ENCODE measurements at regions not wholly inside any gene's neighbourhood (a gene's known extent, or its start where the extent isn't known, plus 50 kb on each side); places are given as distances from the start of the nearest gene placed in this dataset.

DNA sequence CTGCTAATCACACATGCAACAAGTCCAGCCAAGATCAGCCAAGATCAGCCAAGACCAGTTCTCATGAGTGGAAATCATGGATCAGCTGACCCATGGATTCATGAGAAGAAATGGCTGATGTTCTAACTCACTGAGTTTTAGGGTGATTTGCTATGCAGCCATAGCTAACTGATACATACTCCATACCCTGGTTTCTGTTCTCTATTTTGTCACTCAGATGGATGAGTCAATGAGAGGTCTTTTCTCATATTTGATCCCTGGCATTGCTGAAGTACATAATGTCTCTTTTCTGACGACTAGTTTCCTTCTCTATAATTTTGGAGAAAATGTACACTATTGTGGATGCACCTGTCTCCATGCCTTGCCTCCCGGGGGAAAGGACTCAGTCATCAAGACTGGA, 118.4 kb upstream of the LY86 start:
- H3K27me3 ChIP-seq = no peaks in the 10 kb centered on the region
- DNase-seq = no peak
- no peaks in the 10 kb centered on the region for H3K36me3 ChIP-seq (replicated peaks in 1 of 2)
- H3K4me1 ChIP-seq (replicated peaks in 1 of 2) = peaks cover 0 to 6% of the 10 kb centered on the region in 2 donors
- no peak overlapping the region for H3K4me3 ChIP-seq
- 67 to 88% (median 70%) methylated on average over 2 of the region's 2 CpGs for WGBS, 4 donors
- H3K9me3 ChIP-seq (replicated peaks in 1 of 3) = no peaks in the 10 kb centered on the region
- intact Hi-C loops (cut with DNase I) = no loop called here
- TF ChIP-seq POLR2A (IDR thresholded peaks at IDR 0.05) (no peak), CTCF (IDR thresholded peaks at IDR 0.05) (no peak)
- no peak overlapping the region for H3K27ac ChIP-seq

GRCh38 chr6:6471276-6471675, 117.2 kb upstream of the LY86 start:
- Histone ChIP-seq H3K4me1 (replicated peaks in 1 of 2) (peaks cover 0 to 6% of the 10 kb centered on the region in 2 donors), H3K36me3 (replicated peaks in 1 of 2) (no peaks in the 10 kb centered on the region), H3K4me3 (no peak overlapping the region), H3K9me3 (replicated peaks in 1 of 3) (no peaks in the 10 kb centered on the region), H3K27ac (no peak overlapping the region), H3K27me3 (no peaks in the 10 kb centered on the region)
- TF ChIP-seq POLR2A (IDR thresholded peaks at IDR 0.05) (no peak), CTCF (IDR thresholded peaks at IDR 0.05) (no peak)
- intact Hi-C loops (cut with DNase I) = no loop called here
- WGBS, 4 donors = 84 to 97% (median 91%) methylated on average over 3 of the region's 3 CpGs
- DNase-seq = no peak

DNA sequence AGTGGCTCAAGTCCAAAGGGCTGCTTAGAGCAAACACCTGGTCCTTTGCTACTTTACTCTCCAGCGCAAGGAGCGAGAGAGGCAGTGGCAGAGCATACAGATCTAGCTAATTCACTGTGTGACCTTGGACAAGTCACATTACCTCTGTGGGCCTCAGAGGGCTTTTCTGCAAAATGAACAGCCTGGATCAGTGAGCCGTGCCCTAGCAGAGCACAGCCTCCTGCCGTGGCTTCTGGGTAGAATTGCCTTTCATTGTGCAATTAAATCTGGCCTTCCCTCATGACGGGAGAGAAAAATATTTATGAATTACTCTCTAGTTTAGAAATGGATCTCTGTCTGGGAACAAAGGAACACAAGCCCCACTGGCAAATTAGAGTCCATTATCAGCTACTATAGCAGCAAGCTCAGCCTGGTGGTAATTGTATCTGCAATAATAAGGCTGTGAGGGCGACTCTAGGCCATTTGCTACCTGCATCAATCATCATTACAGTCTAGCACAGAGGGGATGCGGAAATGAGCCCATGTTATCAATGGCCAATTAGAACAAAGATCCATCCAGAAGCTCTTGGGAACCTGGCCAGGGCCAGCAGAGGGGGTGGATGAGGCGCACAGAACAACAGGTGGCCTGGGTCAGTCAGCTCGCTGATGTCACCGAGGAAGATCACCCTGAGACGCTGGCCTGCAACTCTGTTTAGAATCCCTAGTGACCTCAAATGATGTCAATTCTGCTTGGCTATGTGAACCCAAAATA, 114.2 kb upstream of the LY86 start:
- Histone ChIP-seq H3K9me3 (replicated peaks in 1 of 3) (no peaks in the 10 kb centered on the region), H3K27ac (no peak overlapping the region), H3K4me3 (no peak overlapping the region), H3K27me3 (no peaks in the 10 kb centered on the region), H3K4me1 (replicated peaks in 1 of 2) (peaks cover 0 to 6% of the 10 kb centered on the region in 2 donors), H3K36me3 (replicated peaks in 1 of 2) (no peaks in the 10 kb centered on the region)
- peak in 3 of 7 donors; percentile 26 to 90 (median 34) for DNase-seq
- 73 to 86% (median 78%) methylated on average over 10 to 11 of the region's 11 CpGs for WGBS, 4 donors
- intact Hi-C loops (cut with DNase I) = no loop called here
- TF ChIP-seq POLR2A (IDR thresholded peaks at IDR 0.05) = no peak

DNA sequence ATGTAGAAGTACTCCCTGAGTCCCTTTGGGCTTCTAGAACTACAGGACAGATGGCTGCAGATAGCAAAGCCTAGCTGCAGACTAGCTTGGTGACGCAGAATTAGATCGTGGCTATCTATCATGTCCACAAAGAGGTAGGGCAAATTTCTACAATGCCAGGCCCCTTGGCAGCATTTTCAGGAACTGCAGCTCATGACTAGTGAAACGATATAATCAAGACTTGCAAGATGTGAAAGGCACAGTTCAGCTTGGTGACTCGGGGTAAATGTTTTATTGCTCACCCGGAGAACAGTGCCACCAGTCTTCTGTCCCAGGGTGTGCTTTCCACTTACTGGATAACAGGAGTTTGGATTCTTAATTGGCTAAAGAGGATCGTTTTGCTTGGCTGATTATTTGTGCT, 108.7 kb upstream of the LY86 start:
- no peak for TF ChIP-seq CTCF (IDR thresholded peaks at IDR 0.05)
- TF ChIP-seq POLR2A (IDR thresholded peaks at IDR 0.05) = no peak
- intact Hi-C loops (cut with DNase I) = no loop called here

GRCh38 chr6:6482256-6482655, 106.3 kb upstream of the LY86 start:
- no peak overlapping the region for H3K27ac ChIP-seq
- WGBS, 4 donors = 77 to 89% (median 82%) methylated on average over 5 of the region's 5 CpGs
- H3K36me3 ChIP-seq (replicated peaks in 1 of 2) = no peaks in the 10 kb centered on the region
- H3K9me3 ChIP-seq (replicated peaks in 1 of 3) = no peaks in the 10 kb centered on the region
- TF ChIP-seq CTCF (IDR thresholded peaks at IDR 0.05) (no peak), POLR2A (IDR thresholded peaks at IDR 0.05) (no peak)
- H3K4me1 ChIP-seq (replicated peaks in 1 of 2) = no peaks in the 10 kb centered on the region
- intact Hi-C loops (cut with DNase I) = no loop called here
- no peaks in the 10 kb centered on the region for H3K27me3 ChIP-seq
- no peak overlapping the region for H3K4me3 ChIP-seq
- no peak for DNase-seq

More for the DNA sequence above, 108.7 kb upstream of the LY86 start:
- H3K27me3 ChIP-seq = no peaks in the 10 kb centered on the region
- peak in 2 of 7 donors; percentile 2 to 65 for DNase-seq
- no peak overlapping the region for H3K27ac ChIP-seq
- WGBS, 4 donors = 58 to 70% (median 61%) methylated on average over 6 of the region's 6 CpGs
- H3K4me3 ChIP-seq = no peak overlapping the region
- no peaks in the 10 kb centered on the region for H3K36me3 ChIP-seq (replicated peaks in 1 of 2)
- no peaks in the 10 kb centered on the region for H3K4me1 ChIP-seq (replicated peaks in 1 of 2)
- no peaks in the 10 kb centered on the region for H3K9me3 ChIP-seq (replicated peaks in 1 of 3)
